ENCODE measurements at regions not wholly inside any gene's neighbourhood (a gene's known extent, or its start where the extent isn't known, plus 50 kb on each side); places are given as distances from the start of the nearest gene placed in this dataset.

GRCh38 chr3:178480795-178481194, 55.4 kb upstream of the KCNMB2 start:
- Histone ChIP-seq H3K4me3 (no peak overlapping the region), H3K27me3 (no peaks in the 10 kb centered on the region), H3K27ac (no peak overlapping the region), H3K9me3 (no peaks in the 10 kb centered on the region), H3K4me1 (no peaks in the 10 kb centered on the region), H3K36me3 (no peaks in the 10 kb centered on the region)
- intact Hi-C loops (cut with DNase I) = no loop called here
- DNase-seq = no peak
- WGBS, 2 donors = 74 to 78% methylated on average over 4 of the region's 4 CpGs
- TF ChIP-seq POLR2AphosphoS5 (IDR thresholded peaks at IDR 0.05) (no peak), EP300 (IDR thresholded peaks at IDR 0.05) (no peak), CTCF (IDR thresholded peaks at IDR 0.05) (no peak), POLR2A (IDR thresholded peaks at IDR 0.05) (no peak)

- Histone ChIP-seq H3K4me3 (no peak overlapping the region), H3K27me3 (no peaks in the 10 kb centered on the region), H3K9me3 (no peaks in the 10 kb centered on the region), H3K36me3 (no peaks in the 10 kb centered on the region), H3K27ac (no peak overlapping the region), H3K4me1 (no peaks in the 10 kb centered on the region)
- WGBS, 2 donors = 92 to 93% methylated on average over 3 of the region's 3 CpGs
- DNase-seq = no peak
- TF ChIP-seq POLR2AphosphoS5 (IDR thresholded peaks at IDR 0.05) (no peak), CTCF (IDR thresholded peaks at IDR 0.05) (no peak), EP300 (IDR thresholded peaks at IDR 0.05) (no peak), POLR2A (IDR thresholded peaks at IDR 0.05) (no peak)
- intact Hi-C loops (cut with DNase I) = no loop called here
Observed at GRCh38 chr3:178482981-178483380, 53.3 kb upstream of the KCNMB2 start.

- intact Hi-C loops (cut with DNase I) = no loop called here
- Histone ChIP-seq H3K36me3 (no peaks in the 10 kb centered on the region), H3K27ac (no peak overlapping the region), H3K9me3 (no peaks in the 10 kb centered on the region), H3K4me1 (no peaks in the 10 kb centered on the region), H3K27me3 (no peaks in the 10 kb centered on the region), H3K4me3 (no peak overlapping the region)
- TF ChIP-seq POLR2AphosphoS5 (IDR thresholded peaks at IDR 0.05) = no peak
- no peak for TF ChIP-seq POLR2A (IDR thresholded peaks at IDR 0.05)
- no peak for TF ChIP-seq CTCF (IDR thresholded peaks at IDR 0.05)
- WGBS, 2 donors = 89 to 93% methylated on average over 2 of the region's 2 CpGs
- no peak for DNase-seq
Observed at GRCh38 chr3:178483704-178484103, 52.5 kb upstream of the KCNMB2 start.

GRCh38 chr3:178485756-178486155, 50.5 kb upstream of the KCNMB2 start:
- Histone ChIP-seq H3K27ac (no peak overlapping the region), H3K4me3 (no peak overlapping the region), H3K9me3 (no peaks in the 10 kb centered on the region), H3K27me3 (no peaks in the 10 kb centered on the region), H3K36me3 (no peaks in the 10 kb centered on the region), H3K4me1 (no peaks in the 10 kb centered on the region)
- no peak for DNase-seq
- TF ChIP-seq CTCF (IDR thresholded peaks at IDR 0.05) (no peak), POLR2AphosphoS5 (IDR thresholded peaks at IDR 0.05) (no peak), EP300 (IDR thresholded peaks at IDR 0.05) (no peak), POLR2A (IDR thresholded peaks at IDR 0.05) (no peak)
- intact Hi-C loops (cut with DNase I) = no loop called here
- 80 to 86% methylated on average over 4 of the region's 4 CpGs for WGBS, 2 donors

Small RNA genes in the stretch of these regions (small RNA-seq; reads per million reads assigned to genes)
- 0 reads per million in 3 donors for gene RF00425
- gene RN7SKP52 = 0 reads per million in 3 donors
- gene RNA5SP148 = 0 reads per million in 3 donors
- 0 reads per million in 3 donors for gene RNU6-1120P
